Large intestine (tissue), 3 donors: ENCODE measurements at regions not wholly inside any gene's neighbourhood (a gene's known extent, or its start where the extent isn't known, plus 50 kb on each side); places are given as distances from the start of the nearest gene placed in this dataset.

Experiments
- DNase-seq, 2 donors: peaks; one replicate each; pipeline versions ENCODE4 v3.0.0 to v3.0.0-alpha.2; 2013
- H3K27ac ChIP-seq: one replicate; pipeline ENCODE4 v1.5.1; 2013; ENCODE audit warnings: low read length
- H3K27me3 ChIP-seq: 2 replicates; pipeline ENCODE4 v1.6.1; 2013; ENCODE audit warnings: low read length; ENCODE audit not compliant: control insufficient read depth, insufficient read depth
- H3K36me3 ChIP-seq: 2 replicates; pipeline ENCODE4 v1.6.1; 2013; ENCODE audit warnings: low read length; ENCODE audit not compliant: control insufficient read depth, insufficient read depth
- H3K4me1 ChIP-seq: one replicate; pipeline ENCODE4 v1.6.1; 2013; ENCODE audit warnings: low read length; ENCODE audit not compliant: control insufficient read depth, insufficient read depth
- H3K4me3 ChIP-seq: one replicate; pipeline ENCODE4 v1.5.1; 2013; ENCODE audit warnings: low read length
- H3K9me3 ChIP-seq: one replicate; pipeline ENCODE4 v1.6.1; 2013; ENCODE audit warnings: mild to moderate bottlenecking, low read depth, low read length, moderate library complexity; ENCODE audit not compliant: control insufficient read depth
- WGBS: methylation state at CpG from one replicate; pipeline ENCODE4 v1.1.5; 2013; ENCODE audit warnings: low lambda C conversion rate; ENCODE audit not compliant: insufficient coverage; 5-methylcytosine and 5-hydroxymethylcytosine counted together

DNA sequence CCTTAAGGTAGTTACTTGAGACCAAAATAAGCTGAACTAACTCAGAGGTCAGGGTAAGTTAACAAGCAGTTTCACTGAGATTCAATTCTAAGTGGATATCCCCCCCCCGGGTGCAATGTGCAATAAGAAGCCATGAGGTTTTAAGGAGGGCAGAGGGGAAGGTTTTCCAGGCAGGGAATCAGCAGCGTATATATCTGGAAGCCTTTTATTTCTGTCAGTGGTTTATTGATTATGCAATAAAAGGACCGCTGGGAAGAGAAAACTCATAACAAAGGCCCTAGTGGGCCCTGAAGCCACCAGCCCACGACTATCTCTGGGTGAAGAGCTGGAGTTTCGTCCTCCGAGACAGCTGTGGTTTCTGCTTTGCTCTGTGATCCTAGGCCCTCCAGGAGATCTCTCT is 53.1 kb upstream of the CTPS1 start:
- H3K4me3 ChIP-seq, result no peak overlapping the region
- no peaks in the 10 kb centered on the region for H3K27me3 ChIP-seq
- no peaks in the 10 kb centered on the region for H3K9me3 ChIP-seq
- WGBS, result 50% methylated on average over 1 of the region's 6 CpGs
- H3K27ac ChIP-seq, result no peak overlapping the region
- H3K36me3 ChIP-seq, result no peaks in the 10 kb centered on the region
- no peak for DNase-seq
- H3K4me1 ChIP-seq, result no peaks in the 10 kb centered on the region

DNA sequence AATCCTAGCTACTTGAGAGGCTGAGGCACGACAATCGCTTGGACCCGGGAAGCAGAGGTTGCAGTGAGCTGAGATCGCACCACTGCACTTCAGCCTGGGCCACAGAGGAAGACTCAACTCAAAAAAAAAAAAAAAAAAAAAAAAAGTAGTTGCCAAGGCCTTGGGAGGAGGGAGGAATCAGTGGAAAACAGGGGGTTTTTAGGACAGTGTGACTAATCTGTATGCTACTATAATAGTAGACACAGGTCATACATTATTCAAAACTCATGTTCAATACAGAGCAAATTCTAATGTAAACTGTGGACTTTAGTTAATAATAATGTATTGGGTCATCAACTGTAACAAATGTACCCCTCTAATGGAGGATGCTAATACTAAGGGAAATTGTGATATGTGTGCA is 51.7 kb upstream of the CTPS1 start:
- H3K27ac ChIP-seq, result no peak overlapping the region
- no peaks in the 10 kb centered on the region for H3K4me1 ChIP-seq
- H3K36me3 ChIP-seq, result no peaks in the 10 kb centered on the region
- H3K27me3 ChIP-seq, result no peaks in the 10 kb centered on the region
- no peak overlapping the region for H3K4me3 ChIP-seq
- no peak for DNase-seq
- WGBS, result no CpG with 5 or more reads among the region's 4 CpGs
- no peaks in the 10 kb centered on the region for H3K9me3 ChIP-seq

DNA sequence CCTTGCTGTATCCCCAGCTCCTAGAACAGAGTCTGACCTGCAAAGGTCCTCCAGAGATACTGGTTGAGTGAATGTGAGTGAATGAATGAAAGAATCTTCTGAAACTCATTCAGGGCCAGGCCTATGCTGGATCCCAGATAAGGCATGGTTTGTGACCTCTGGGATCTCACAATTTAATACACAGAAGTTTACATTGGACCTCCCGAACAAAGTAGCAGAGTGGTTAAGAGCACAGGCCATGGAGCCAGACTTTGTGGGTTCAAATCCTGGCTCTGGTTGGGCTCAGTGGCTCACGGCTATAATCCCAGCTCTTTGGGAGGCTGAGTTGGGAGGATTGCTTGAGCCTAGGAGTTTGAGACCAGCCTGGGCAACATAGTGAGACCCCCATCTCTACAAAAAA is 50.8 kb upstream of the CTPS1 start:
- Histone ChIP-seq H3K9me3 (no peaks in the 10 kb centered on the region), H3K27ac (no peak overlapping the region), H3K4me3 (no peak overlapping the region), H3K36me3 (no peaks in the 10 kb centered on the region), H3K27me3 (no peaks in the 10 kb centered on the region), H3K4me1 (no peaks in the 10 kb centered on the region)
- no peak for DNase-seq
- WGBS, result no CpG with 5 or more reads among the region's 2 CpGs

DNA sequence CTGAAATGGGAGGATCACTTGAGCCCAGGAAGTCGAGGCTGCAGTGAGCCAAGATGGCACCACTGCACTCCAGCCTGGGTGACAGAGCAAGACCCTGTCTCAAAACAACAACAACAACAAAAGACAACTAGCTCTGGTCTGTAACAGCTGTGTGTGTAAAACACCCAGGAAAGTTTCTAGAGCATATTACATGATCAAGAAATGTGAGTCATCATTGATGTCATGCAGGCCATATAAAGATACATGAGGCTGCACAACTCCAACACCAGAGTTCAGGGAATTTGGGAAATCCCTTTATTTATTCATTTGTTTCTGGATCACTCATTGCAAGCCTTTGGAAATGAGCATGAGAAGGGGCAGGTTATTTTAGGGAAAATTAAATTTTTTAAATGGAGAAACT is 50.3 kb upstream of the CTPS1 start:
- Histone ChIP-seq H3K36me3 (no peaks in the 10 kb centered on the region), H3K27ac (no peak overlapping the region), H3K9me3 (no peaks in the 10 kb centered on the region), H3K4me1 (no peaks in the 10 kb centered on the region), H3K4me3 (no peak overlapping the region), H3K27me3 (no peaks in the 10 kb centered on the region)
- no CpG with 5 or more reads among the region's 1 CpG for WGBS
- DNase-seq, result no peak
